Upper lobe of left lung (tissue), 4 donors: ENCODE measurements at regions not wholly inside any gene's neighbourhood (a gene's known extent, or its start where the extent isn't known, plus 50 kb on each side); places are given as distances from the start of the nearest gene placed in this dataset.

Experiments used
- CTCF ChIP-seq, 6 experiments: fragments of 450-650 bp in 4 of 6; fragments of 200-600 bp in 2 of 6; sonication (generic) in 2 of 6; IDR thresholded peaks; one replicate each; pipeline ENCODE4 v1.5.1; 2016 to 2019; ENCODE audit warnings: antibody characterized with exemption in 6 of 6
- POLR2A ChIP-seq, 4 donors: fragments of 450-650 bp; IDR thresholded peaks; one replicate each; pipeline ENCODE4 v1.5.1; 2016 to 2017; ENCODE audit warnings: antibody characterized with exemption in 4 of 4, mild to moderate bottlenecking in 2 of 4

- TF ChIP-seq POLR2A (IDR thresholded peaks at IDR 0.05) (no peak), CTCF (IDR thresholded peaks at IDR 0.05) (no peak)
Observed at GRCh38 chr1:4854367-4854766, 200.0 kb downstream of the AJAP1 start.
